ENCODE measurements at regions not wholly inside any gene's neighbourhood (a gene's known extent, or its start where the extent isn't known, plus 50 kb on each side); places are given as distances from the start of the nearest gene placed in this dataset.
A peak's percentile ranks its signal among the peaks of the same experiment; 100 is the strongest.

DNA sequence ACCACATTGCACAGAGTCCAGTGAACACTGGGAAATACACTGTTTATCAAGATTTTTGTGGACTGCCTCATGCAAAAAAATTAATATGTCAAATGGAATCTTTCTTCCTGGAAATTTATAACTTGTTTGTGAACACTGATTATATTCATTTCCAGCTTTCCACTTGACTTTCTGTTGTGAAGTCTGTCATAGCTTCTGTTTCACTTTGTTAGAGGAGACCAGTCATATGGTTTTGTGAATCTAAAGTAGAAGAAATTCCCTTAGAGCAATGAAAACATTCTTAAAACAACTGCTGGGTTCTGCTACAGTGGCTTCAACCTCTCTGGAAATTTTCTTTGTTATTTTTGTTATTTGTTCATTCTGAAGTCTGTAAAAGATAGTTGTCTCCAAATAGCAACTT, 349.5 kb upstream of the NFE2L3 start:
- DNase-seq: no peak

DNA sequence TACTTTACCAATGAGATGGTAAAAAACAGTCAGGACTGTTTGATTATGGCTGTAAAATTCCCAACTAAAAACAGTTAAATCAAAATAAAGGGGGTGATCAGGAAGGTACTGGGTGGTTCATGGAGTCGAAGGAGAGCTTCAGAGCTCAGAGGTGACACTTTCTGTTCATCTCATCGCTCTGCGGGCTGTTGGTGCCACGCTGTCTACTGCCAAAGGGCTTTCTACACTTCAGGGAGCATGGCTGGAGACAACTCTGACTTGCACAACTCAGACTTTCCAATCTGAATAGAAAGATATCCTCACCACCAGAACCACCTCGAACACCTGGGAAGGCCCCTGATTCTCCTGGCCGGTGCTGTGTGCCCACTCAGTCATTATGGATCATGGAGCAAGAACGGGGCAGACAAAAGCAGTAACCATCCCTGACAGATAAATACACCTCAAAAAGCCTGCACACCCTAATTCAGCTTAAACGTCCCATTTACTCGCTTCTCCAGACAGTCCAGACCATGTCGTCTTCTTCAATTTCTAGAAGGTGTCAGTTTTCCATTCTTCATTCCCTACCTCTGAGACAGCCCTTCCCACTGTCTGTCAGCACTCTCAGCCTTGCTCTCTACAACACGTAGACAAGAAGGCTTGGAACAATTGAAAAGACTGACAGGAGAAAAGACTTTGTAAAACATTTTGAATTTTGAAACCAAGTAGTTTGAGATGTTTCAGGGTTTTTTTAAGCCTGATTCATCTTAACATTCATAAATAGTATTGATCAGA, 348.7 kb upstream of the NFE2L3 start:
- no peak for DNase-seq

DNA sequence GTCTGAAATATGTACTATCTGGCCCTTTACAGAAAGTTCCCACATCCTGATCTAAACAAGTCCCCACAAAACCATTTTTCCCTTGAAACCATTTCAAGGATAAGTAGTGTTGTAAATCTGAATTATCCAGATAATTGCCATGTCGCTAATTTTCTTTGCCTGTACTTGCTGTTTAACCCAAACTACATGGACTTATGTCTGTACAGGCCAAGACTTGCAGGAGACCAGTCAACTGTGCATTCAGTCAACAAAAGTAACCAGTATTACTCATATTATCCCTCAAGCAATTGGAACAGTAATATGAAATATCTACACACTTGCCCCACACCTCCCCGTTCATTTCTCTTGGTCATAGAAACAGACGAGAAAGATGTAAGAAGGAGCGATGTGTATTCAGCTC, 347.8 kb upstream of the NFE2L3 start:
- DNase-seq: no peak

DNA sequence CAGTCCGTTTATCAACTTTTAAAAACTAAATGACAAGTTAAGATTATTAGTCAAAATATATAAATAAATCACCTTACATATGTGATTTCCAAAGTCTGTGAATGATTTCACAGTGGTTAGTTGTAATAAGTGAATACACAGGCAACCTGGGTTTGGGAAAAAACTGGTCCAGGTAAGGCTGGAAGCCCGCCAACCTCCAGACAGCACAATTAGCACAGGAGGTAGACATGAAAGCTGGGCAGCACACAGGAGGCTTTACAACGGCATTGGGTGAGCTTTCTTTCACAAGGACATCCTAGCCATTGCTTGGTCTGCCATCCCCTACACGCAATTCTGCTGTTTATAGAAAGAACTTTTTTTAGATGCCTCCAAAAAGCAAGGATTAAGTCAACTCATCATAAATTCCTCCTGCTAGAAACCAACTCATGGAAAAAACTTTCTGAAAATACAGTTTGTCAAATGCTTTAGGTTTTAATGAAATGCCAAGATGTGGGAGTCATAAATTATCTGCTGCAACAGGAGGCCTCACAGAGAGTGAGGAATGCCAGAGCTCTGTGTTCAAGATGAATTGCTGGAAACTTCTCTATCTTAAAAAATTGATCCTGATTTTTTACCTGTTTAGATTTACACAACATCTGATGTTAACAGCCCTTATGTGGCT, 346.8 kb upstream of the NFE2L3 start:
- no peak for DNase-seq

DNA sequence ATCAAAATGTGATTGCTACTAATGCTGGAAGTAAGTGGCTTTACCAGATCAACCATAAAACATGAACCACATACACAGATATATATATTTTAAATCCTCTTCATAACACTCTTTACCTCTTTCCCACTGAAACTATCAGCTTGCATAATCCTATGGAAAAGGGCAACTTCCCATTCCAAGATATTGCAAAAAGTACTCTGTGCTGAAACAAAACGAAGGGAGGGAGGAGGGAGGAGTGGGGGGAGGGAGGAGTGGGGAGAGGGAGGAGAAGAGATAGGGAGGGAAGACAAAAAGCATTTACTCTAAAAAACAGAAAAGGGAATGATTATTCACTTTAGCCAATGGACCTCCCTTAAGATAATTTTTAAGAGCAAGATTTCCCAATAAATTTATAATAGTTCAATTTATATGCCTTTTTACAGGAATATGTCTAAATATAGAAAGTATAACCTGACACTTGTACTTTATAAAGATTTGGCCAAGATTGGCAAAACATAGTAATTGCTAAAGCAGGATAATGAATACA, 344.8 kb upstream of the NFE2L3 start:
- no peak for DNase-seq

DNA sequence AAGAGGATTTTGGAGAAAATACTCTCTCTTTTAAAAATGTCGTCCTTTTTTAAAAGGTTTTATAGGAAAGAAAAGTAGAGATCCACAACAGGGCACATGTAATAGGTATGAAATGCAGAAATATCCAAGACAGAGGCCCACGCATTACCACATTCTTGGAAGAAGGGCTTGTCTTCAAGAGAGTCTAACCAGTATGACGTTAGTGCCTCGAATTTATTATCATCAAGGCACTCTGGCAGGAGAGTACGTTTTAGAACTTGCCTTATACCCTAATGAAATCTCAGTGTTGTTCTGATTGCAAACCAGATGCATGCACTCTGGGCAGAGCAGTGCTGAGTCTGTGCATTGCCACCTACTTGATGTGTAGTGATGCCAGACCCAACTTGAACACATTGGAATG, 342.6 kb upstream of the NFE2L3 start:
- DNase-seq: no peak

DNA sequence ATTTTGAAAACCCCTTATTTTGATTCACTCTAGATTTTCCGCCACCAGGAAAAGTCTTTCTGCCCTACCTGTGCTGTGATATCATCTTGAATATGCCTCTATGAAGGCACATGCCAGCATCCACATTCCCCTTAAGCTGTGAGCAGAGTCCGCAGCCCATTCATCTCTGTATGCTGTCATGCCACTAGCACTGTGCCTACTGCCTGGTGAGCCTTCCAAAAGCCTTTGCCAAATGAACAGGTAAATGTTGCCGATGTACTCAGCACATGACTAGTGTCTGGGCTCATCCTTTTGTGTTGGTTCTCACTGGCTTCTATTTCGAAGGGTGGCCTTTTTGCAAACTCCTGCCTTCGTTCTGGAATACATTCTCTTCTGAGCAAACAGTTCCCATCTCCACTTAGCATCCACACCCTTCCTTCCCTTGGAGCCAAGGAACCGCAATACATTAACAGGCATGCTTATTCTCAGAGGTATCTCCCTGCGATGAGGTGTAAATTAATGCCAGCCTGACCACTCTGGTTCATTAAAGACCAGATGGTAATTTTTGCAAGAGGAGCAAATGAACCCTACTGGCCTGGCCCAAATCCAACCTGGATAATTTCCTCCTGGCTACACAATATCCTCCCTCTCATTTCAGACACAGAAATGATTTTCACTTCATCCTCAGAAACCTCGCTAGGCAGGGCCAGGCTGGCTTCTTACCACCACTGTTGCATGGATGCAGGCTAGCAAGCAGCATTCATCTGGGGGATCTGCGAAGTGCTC, 339.7 kb upstream of the NFE2L3 start:
- DNase-seq: no peak

DNA sequence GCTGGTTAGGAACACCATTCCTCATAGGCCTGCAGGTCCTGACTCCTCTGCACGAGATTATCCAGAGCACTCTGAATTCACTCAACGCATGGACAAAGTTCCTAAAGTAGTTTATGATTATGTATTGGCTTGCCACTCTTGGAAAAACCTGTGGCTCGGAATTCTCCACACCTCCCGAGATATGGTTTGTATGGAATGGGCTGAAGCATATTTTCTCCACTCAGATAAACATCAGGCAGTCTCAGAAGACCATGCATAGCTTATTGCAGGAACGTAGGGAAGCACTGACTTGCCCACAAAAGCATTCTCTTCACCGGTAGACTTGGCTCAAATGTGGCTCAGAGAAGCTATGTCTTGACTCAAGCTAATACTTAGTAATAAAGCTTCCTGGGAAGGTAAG, 338.6 kb upstream of the NFE2L3 start:
- DNase-seq: no peak

DNA sequence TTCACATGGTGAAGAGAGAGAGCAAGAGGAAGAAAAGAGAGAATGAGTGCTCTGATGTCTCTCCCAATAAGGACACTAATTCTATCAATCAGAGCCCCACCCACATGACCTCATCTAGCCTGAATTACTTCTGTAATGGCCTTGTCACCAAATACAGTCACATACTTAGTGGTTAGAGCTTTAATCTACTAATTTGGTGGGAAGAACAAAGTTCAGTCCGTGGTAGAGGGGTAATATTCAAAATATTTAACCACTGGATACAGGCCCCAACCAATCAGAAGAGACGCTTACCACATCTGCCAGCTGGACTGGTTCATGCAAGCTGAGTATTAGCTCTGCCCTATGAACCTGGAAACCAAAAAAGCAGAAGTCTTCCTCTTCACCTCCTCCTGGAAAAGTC, 336.3 kb upstream of the NFE2L3 start:
- DNase-seq: no peak

DNA sequence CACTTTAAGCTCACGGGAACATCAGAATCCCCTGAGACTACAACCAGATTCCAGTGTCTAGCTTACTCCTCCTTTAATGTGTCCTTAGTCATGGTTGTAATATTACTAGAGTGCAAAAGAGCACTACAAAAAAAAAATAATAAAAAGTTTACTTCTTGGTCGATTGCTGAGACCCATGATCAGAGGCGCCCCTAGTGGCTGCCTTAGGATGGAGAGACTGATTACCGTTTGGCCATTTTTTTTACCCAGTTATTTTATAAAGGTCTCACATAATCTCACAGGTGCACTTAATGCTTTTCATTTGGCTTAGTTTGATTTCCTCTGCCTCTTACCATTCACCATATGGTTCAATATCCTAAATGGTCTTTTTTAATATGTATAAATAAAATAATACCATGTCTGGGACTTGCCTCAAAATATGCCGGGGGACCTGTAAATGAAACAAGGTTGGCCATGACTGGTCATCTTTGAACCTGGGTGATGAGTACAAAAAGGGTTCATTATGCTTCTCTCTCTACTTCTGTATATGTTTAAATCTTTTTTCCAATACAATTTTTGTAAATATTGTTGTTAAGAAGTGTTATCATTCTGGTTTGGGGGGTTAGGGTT, 331.5 kb upstream of the NFE2L3 start:
- DNase-seq: no peak

DNA sequence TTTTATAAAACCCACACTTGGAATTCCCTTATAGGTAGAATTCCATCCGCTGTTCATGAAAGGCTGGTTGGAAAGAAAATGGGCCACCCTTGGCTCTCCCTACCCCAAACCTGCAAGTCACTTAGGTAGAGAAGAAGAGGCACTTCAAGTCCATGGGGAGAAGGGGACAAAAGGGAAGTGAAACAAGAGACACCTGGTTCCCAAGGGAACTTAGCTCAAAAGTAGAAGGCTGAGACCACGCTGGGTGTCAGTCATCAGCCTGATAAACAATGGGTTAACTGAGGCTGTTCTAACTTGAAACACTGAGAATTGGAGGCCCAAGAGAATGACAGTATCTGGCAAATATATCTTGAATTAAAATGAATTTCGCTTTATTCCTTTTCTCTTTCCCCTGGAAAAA, 330.8 kb upstream of the NFE2L3 start:
- DNase-seq: no peak

DNA sequence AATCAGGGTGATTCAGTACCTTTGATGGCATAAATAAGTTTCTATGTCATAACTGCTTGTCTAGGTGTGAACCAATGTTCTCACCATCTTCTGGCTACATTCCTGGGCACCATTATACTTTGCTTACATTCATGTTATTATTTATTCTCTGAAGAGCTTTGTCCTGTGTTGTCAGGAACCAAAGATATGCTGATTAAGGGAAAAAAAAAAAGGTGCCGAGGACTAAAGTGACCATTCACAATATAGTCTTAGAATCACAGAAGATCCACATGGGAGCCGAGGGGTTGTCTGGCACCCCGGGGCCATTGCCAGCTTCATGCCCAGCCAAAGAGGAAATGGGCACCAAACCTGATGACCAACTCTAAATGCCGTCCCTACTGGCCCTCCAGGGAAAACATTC, 329.2 kb upstream of the NFE2L3 start:
- no peak for DNase-seq

DNA sequence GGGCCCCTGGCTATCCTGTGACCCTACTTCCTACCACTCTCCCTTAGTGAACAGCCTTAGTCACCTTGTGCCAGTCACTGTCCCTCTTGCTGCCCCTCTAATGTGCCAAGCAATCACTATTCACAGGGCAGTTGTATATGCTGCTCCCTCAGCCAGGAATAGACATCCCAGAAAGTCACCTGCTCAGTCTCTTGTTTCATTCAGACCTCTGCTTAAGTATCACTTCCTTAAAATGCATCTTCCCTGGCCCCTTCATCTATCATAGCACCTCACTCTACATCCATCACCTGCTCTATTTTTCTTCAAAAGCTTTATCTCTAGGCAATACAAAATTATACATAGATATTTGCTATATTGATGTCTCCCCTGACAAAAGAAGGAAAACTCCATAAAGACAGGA, 328.4 kb upstream of the NFE2L3 start:
- DNase-seq: no peak

DNA sequence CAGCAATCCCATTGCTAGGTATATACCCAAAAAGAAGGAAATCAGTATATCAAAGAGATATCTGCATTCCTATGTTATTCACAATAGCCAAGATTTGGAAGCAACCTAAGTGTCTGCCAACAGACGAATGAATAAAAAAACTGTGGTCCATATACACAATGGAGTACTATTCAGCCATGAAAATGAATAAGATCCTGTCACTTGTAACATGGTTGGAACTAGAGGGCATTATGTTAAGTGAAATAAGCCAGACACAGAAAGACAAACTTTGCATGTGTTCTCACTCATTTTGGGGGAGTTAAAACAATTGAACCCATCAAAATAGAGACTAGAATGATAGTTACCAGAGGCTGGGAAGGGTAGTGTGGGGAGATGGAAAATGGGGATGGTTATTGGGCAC, 323.5 kb upstream of the NFE2L3 start:
- no peak for DNase-seq

DNA sequence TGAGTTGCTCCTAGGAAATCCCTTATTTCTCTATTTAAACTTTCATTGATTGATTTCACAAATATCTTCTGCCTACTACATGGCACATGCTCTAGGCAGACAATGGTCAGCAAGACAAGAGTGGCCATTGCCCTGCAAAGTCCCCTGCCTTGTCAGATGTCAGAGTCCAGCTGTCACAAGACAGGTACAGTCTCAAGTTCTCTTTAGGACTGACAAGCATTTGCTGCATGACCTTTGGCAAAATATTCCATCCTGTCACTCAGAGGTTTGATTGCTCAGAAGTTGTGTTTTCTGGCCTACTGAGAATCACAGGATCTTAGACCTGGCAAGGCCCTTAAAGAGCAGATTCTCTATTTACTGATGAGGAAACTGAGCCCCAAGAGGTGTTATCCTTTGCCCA, 322.3 kb upstream of the NFE2L3 start:
- no peak for DNase-seq

DNA sequence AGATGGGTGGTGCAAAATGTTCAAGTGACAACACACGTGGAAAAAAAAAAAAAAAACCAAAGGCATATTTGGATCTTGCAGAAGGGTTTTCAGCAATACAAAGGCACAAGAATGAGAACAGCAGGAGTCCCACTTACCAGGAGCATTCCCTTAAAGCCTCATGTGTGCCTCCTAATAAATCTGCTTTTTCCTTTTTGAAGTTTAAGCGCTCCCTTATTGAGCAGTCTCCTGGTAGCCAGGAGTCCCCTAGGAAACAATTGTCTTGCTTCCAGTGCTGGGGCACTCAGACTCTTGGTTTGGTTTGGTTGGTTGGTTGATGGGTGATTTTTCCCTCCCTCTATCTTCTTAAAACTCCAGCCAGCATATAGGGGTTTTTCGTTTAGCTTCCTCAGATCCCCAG, 321.8 kb upstream of the NFE2L3 start:
- no peak for DNase-seq

DNA sequence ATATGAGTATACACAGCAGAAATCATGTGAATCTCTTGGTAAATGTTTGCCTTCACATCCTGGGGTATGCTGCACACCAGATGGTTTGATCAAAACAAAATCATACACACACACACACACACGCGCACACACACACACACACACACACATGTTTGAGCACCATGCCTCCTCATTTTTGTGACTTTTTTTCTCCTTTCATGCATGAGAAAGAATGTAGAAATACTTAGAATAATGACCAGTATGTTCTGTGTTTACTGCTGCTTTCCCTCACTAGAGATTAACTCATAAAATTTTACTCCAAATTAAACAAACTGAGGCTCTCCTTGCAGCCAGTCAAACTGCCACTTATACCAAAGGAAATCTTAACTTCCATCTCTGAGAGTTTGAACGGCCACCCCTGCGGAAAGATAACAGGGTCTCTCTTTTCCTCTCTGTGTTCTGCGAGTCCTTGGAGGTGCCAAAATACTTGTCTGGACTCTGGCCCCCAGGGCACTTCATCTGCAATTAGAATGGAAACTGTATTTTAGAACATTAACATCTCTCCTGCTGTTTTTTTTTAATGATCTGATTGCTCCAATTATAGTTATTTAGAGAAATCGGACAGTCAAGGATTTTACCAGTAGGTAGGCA, 320.8 kb upstream of the NFE2L3 start:
- no peak for DNase-seq

DNA sequence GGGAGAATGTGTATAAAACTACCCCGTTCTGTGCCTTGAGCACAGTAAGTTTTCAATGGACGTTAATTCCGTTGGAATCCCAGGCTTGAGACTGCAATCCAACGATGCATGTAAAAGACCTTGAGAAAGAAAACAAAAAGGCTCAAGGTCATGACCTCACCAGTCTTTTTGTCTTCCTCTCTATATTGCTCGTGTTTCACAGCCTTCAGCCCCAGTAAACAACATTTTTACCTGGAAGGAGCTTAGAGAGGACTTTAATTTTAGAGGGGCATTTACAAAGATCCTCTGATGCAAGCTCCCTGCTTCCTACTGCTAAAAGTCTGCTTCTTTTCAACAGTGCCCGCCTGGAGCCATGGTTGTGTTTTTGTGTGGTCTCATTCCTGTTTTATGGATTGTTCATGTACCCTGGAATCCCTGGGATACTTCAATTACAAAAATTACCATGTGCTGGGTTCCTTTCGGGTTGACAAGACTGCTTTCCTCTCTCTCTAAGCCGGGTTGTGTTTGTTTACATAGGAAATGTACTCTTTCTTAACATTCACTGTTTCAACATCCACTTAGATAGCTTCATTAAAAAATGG, 320.1 kb upstream of the NFE2L3 start:
- DNase-seq: peak in 2 of 51 donors; percentile 26 to 56

DNA sequence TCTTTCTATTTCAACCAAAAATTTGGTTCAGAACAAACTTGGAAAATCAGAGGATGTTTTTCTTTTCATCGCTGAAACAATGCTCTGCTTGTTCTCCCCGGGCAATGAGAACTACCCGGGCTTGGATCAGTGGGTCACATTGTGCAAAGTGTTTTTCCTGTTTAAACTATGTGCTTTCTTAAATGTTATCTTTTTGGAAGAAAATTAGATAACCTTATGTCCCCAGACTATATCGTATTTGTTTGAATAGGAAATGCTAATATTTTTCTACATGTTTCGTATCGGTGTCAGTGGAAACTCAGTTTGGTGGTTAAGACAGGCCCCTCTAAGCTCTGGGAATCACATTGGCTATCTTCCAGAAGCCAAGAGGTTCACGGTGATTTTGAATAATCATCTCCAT, 319.5 kb upstream of the NFE2L3 start:
- DNase-seq: peak in 11 of 51 donors; percentile 9 to 56 (median 11)

DNA sequence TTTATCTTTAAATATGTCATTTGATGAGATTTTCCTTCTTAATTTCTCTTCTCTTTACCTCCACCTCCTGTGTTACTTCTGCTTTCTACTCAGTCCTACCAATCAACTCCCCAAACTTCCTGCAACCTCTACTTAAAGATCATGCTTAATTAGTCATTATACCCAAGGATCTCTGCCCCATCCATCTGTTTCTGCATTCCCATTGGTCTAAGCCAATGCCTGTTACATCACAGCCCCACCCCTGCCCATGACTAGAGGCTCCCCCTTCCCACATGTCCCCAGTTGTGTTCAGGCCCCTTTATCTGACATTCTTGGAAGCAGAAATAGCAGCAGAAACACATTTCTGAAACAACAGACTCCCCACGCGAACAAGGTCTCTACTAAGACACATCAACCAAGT, 319.1 kb upstream of the NFE2L3 start:
- DNase-seq: no peak

DNA sequence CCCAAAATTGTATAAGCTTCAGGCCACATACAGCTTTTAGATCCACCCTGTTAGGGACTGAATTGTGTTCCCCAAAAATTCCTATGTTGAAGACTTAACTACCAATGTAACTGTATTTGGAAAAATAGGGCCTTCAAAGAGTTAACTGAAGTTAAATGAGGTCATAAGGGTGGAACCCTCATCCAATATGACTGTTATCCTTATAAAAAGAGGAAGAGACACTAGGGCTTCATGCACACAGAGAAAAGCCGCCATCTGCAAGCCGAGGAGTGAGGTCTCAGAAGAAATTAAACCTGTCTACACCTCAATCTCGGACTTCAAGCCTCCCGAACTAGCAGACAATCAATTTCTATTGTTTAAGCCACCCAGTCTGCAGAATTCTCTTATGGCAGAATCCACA, 317.9 kb upstream of the NFE2L3 start:
- DNase-seq: no peak
